ENCODE measurements at regions not wholly inside any gene's neighbourhood (a gene's known extent, or its start where the extent isn't known, plus 50 kb on each side); places are given as distances from the start of the nearest gene placed in this dataset.

GRCh38 chr13:105519771-105520170, 1015.7 kb downstream of the EFNB2 start:
- TF ChIP-seq CTCF (conservative IDR thresholded peaks at IDR 0.05; ENCODE audit: low read depth, low read length) (no peak), POLR2A (IDR thresholded peaks at IDR 0.05; ENCODE audit: low read depth, low read length) (no peak), ELK1 (IDR thresholded peaks at IDR 0.05; ENCODE audit: borderline replicate concordance, low read depth, low read length) (no peak), MXI1 (IDR thresholded peaks at IDR 0.05; ENCODE audit: borderline replicate concordance, low read depth, low read length) (no peak), CHD1 (IDR thresholded peaks at IDR 0.05; ENCODE audit: low read depth, low read length) (no peak), RCOR1 (IDR thresholded peaks at IDR 0.05; ENCODE audit: insufficient replicate concordance, low read length) (no peak), SMC3 (IDR thresholded peaks at IDR 0.05; ENCODE audit: low read depth, low read length) (no peak), CEBPB (IDR thresholded peaks at IDR 0.05; ENCODE audit: low read depth, low read length) (no peak), NFE2L2 (IDR thresholded peaks at IDR 0.05; ENCODE audit: low read depth, low read length) (no peak), USF2 (IDR thresholded peaks at IDR 0.05; ENCODE audit: low read depth, low read length) (no peak), RAD21 (IDR thresholded peaks at IDR 0.05; ENCODE audit: low read length) (no peak)

Measured in IMR-90 (cell line).